A673 (cell line): ENCODE measurements at regions not wholly inside any gene's neighbourhood (a gene's known extent, or its start where the extent isn't known, plus 50 kb on each side); places are given as distances from the start of the nearest gene placed in this dataset.

Source experiments
- BruUV-seq: library from RNA; stranded (reverse); fragments of 400-500 nt; replicated peaks from 2 replicates; lab custom pipeline; 2021; lab: Mats Ljungman, UMichigan
- CTCF ChIA-PET: fragments of 300-600 bp; sonication (Branson Sonifier 250); formaldehyde crosslinking; loops from one replicate; lab custom pipeline; 2022; ENCODE audit warnings: antibody characterized with exemption; lab: Charles Lee
- POLR2A ChIA-PET: fragments of 300-600 bp; sonication (Branson Sonifier 250); formaldehyde crosslinking; loops from one replicate; lab custom pipeline; 2022; ENCODE audit warnings: antibody characterized with exemption; ENCODE audit not compliant: low non-redundant PET; lab: Charles Lee
- DNase-seq: peaks from one replicate; pipeline ENCODE4 v3.0.0-alpha.2; 2015; ENCODE audit warnings: low spot score
- H3K27ac ChIP-seq: fragments of 200-600 bp; sonication (generic); 2 replicates; pipeline ENCODE4 v1.5.1; 2016; ENCODE audit warnings: mixed run types, low read depth, mild to moderate bottlenecking, mixed read lengths, antibody characterized with exemption, low read length; ENCODE audit not compliant: poor library complexity, severe bottlenecking
- H3K27me3 ChIP-seq: fragments of 200-600 bp; sonication (generic); replicated peaks from 2 replicates; pipeline ENCODE4 v1.6.1; 2017; ENCODE audit warnings: mixed run types, low read depth, mild to moderate bottlenecking, mixed read lengths, antibody characterized with exemption, low read length; ENCODE audit not compliant: insufficient read depth, poor library complexity
- H3K36me3 ChIP-seq: fragments of 200-600 bp; sonication (generic); 2 replicates; pipeline ENCODE4 v1.6.1; 2016; ENCODE audit warnings: mixed run types, mild to moderate bottlenecking, mixed read lengths, antibody characterized with exemption, low read length; ENCODE audit not compliant: insufficient read depth, poor library complexity, severe bottlenecking
- H3K4me1 ChIP-seq: fragments of 200-600 bp; sonication (generic); 2 replicates; pipeline ENCODE4 v1.6.1; 2017; ENCODE audit warnings: mixed run types, mild to moderate bottlenecking, mixed read lengths, antibody characterized with exemption, low read length; ENCODE audit not compliant: insufficient read depth, poor library complexity, severe bottlenecking
- H3K4me3 ChIP-seq: fragments of 200-600 bp; sonication (generic); 2 replicates; pipeline ENCODE4 v1.5.1; 2016; ENCODE audit warnings: low read depth, mixed run types, mild to moderate bottlenecking, mixed read lengths, low read length; ENCODE audit not compliant: poor library complexity, severe bottlenecking
- H3K9me3 ChIP-seq: fragments of 200-600 bp; sonication (generic); 2 replicates; pipeline ENCODE4 v1.6.1; 2016; ENCODE audit warnings: mixed run types, low read depth, mild to moderate bottlenecking, mixed read lengths, antibody characterized with exemption, low read length; ENCODE audit not compliant: poor library complexity, severe bottlenecking
- EZH2 ChIP-seq: fragments of 200-600 bp; sonication (generic); IDR thresholded peaks from 2 replicates; pipeline ENCODE4 v1.6.1; 2017; ENCODE audit warnings: borderline replicate concordance, low read depth, mild to moderate bottlenecking, mixed read lengths, antibody characterized with exemption, low read length; ENCODE audit not compliant: poor library complexity, severe bottlenecking
- intact Hi-C: fragments of 100-400 bp; cut with micrococcal nuclease; formaldehyde crosslinking; loops from one replicate; pipeline ENCODE4 v1.10.0; 2022; ENCODE audit not compliant: unreplicated experiment
- TF ChIP-seq, protein P1 (sequence below): fragments of 300-800, 200-600 bp; sonication (generic); conservative IDR thresholded peaks from 2 replicates; pipeline ENCODE4 v1.5.1; 2017; ENCODE audit warnings: low read depth, mild to moderate bottlenecking, antibody characterized with exemption, low read length, moderate library complexity, mixed read lengths

GRCh38 chr2:120871016-120871635 is 135.5 kb downstream of the GLI2 start:
- H3K36me3 ChIP-seq: no peaks in the 10 kb centered on the region
- H3K4me3 ChIP-seq: no peak overlapping the region
- POLR2A ChIA-PET: no interaction called here
- H3K27ac ChIP-seq: no peak overlapping the region
- CTCF ChIA-PET: no interaction called here
- H3K27me3 ChIP-seq: no peaks in the 10 kb centered on the region
- no TSS peak for BruUV-seq
- intact Hi-C loops: no loop called here
- DNase-seq: no peak
- H3K9me3 ChIP-seq: no peaks in the 10 kb centered on the region
- TF ChIP-seq EZH2: no peak
- TF ChIP-seq, protein P1, sequence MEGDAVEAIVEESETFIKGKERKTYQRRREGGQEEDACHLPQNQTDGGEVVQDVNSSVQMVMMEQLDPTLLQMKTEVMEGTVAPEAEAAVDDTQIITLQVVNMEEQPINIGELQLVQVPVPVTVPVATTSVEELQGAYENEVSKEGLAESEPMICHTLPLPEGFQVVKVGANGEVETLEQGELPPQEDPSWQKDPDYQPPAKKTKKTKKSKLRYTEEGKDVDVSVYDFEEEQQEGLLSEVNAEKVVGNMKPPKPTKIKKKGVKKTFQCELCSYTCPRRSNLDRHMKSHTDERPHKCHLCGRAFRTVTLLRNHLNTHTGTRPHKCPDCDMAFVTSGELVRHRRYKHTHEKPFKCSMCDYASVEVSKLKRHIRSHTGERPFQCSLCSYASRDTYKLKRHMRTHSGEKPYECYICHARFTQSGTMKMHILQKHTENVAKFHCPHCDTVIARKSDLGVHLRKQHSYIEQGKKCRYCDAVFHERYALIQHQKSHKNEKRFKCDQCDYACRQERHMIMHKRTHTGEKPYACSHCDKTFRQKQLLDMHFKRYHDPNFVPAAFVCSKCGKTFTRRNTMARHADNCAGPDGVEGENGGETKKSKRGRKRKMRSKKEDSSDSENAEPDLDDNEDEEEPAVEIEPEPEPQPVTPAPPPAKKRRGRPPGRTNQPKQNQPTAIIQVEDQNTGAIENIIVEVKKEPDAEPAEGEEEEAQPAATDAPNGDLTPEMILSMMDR: no peak
- peaks cover 11% of the 10 kb centered on the region for H3K4me1 ChIP-seq

GRCh38 chr2:120871881-120872620 is 136.4 kb downstream of the GLI2 start:
- Histone ChIP-seq H3K4me1 (peaks cover 10% of the 10 kb centered on the region), H3K27me3 (no peaks in the 10 kb centered on the region), H3K36me3 (no peaks in the 10 kb centered on the region), H3K9me3 (no peaks in the 10 kb centered on the region), H3K27ac (no peak overlapping the region), H3K4me3 (no peak overlapping the region)
- CTCF ChIA-PET: no interaction called here
- no peak for TF ChIP-seq EZH2
- TF ChIP-seq, protein P1: no peak
- intact Hi-C loops: no loop called here
- BruUV-seq: no TSS peak
- POLR2A ChIA-PET: no interaction called here
- no peak for DNase-seq

- H3K36me3 ChIP-seq: no peaks in the 10 kb centered on the region
- no peak for DNase-seq
- BruUV-seq: no TSS peak
- TF ChIP-seq, protein P1: no peak
- TF ChIP-seq EZH2: no peak
- H3K4me1 ChIP-seq: peaks cover 4% of the 10 kb centered on the region
- H3K9me3 ChIP-seq: no peaks in the 10 kb centered on the region
- no peak overlapping the region for H3K27ac ChIP-seq
- ChIA-PET POLR2A (no interaction called here), CTCF (no interaction called here)
- intact Hi-C loops: no loop called here
- no peak overlapping the region for H3K4me3 ChIP-seq
- no peaks in the 10 kb centered on the region for H3K27me3 ChIP-seq
These were observed 138.6 kb downstream of the GLI2 start for GRCh38 chr2:120873958-120874887.
